MCF 10A (cell line): ENCODE measurements at regions not wholly inside any gene's neighbourhood (a gene's known extent, or its start where the extent isn't known, plus 50 kb on each side); places are given as distances from the start of the nearest gene placed in this dataset.
"Not testable (repeated sequence)": the region's sequence is repeated elsewhere in the genome, so short reads cannot be mapped to it uniquely, and the experiment has no call there.

Source experiments
- BruUV-seq: library from RNA; stranded (reverse); fragments of 400-500 nt; replicated peaks from 2 replicates; lab custom pipeline; 2021; lab: Mats Ljungman, UMichigan
- CTCF ChIA-PET: fragments of 300-600 bp; sonication (Branson Sonifier 250); formaldehyde crosslinking; extraction: SDS; loops from one replicate; lab custom pipeline; 2021; ENCODE audit warnings: antibody characterized with exemption, inconsistent platforms; lab: Yijun Ruan, JAX
- POLR2A ChIA-PET: fragments of 300-600, 350-650 bp; sonication (Branson Sonifier 250); formaldehyde crosslinking; extraction: SDS; loops from one replicate; lab custom pipeline; 2020; ENCODE audit warnings: antibody characterized with exemption, inconsistent platforms; lab: Yijun Ruan, JAX
- DNase-seq: peaks from one replicate; pipeline ENCODE4 v3.0.0-alpha.2; 2018; ENCODE audit not compliant: unreplicated experiment
- H3K27ac Mint-ChIP-seq: one replicate; pipeline ENCODE4 v1.8.0; 2022; ENCODE audit warnings: mild to moderate bottlenecking, low read depth, mixed read lengths; ENCODE audit not compliant: unreplicated experiment
- H3K27me3 Mint-ChIP-seq: one replicate; pipeline ENCODE4 v1.8.0; 2022; ENCODE audit warnings: mixed read lengths; ENCODE audit not compliant: insufficient read depth, unreplicated experiment
- H3K36me3 Mint-ChIP-seq: one replicate; pipeline ENCODE4 v1.8.0; 2022; ENCODE audit warnings: mild to moderate bottlenecking, moderate library complexity, mixed read lengths; ENCODE audit not compliant: insufficient read depth, unreplicated experiment
- H3K4me1 Mint-ChIP-seq: one replicate; pipeline ENCODE4 v1.8.0; 2022; ENCODE audit warnings: mixed read lengths; ENCODE audit not compliant: insufficient read depth, unreplicated experiment
- H3K4me3 Mint-ChIP-seq: one replicate; pipeline ENCODE4 v1.8.0; 2022; ENCODE audit warnings: mild to moderate bottlenecking, moderate library complexity, mixed read lengths; ENCODE audit not compliant: unreplicated experiment
- H3K9me3 Mint-ChIP-seq: one replicate; pipeline ENCODE4 v1.8.0; 2022; ENCODE audit warnings: mixed read lengths; ENCODE audit not compliant: unreplicated experiment
- intact Hi-C: fragments of 100-400 bp; cut with micrococcal nuclease; formaldehyde crosslinking; loops from 2 replicates; pipeline ENCODE4 v1.14.1; 2022
- TF ChIP-seq, protein P1 (sequence below): fragments of 200-600 bp; IDR thresholded peaks from one replicate; pipeline ENCODE4 v1.8.0; 2022; ENCODE audit warnings: antibody characterized with exemption, mild to moderate bottlenecking; ENCODE audit not compliant: unreplicated experiment

DNA sequence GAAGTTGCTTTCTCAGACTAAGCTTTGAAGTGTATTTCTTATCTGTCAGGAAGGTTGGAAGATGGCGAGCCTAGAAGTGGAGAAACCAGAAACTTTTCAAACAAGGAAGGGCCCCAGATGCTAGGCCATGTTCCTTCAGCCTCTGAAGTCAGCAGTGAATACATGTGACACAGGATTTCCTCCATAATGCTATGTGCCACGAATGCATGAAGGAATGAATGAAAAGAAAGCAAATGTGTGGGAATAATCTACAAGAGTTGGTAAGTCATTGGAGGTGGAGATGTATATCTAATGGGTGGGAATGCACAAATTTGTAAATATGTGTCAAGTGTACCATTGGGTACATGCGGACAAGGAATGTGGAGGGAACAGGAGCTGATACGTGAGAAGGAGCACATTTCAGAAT lies 123.2 kb upstream of the PRSS16 start:
- BruUV-seq: no TSS peak
- CTCF ChIA-PET: interaction anchor here (0.7 to 1.2 kb wide), 2 partner anchors 672 to 783 kb away, joined by 3 read pairs; no protein-coding TSS in a partner anchor
- POLR2A ChIA-PET: interaction anchor here (0.6 to 1.7 kb wide), 2 partner anchors 9 to 23 kb away, joined by 3 read pairs; no protein-coding TSS in a partner anchor

DNA sequence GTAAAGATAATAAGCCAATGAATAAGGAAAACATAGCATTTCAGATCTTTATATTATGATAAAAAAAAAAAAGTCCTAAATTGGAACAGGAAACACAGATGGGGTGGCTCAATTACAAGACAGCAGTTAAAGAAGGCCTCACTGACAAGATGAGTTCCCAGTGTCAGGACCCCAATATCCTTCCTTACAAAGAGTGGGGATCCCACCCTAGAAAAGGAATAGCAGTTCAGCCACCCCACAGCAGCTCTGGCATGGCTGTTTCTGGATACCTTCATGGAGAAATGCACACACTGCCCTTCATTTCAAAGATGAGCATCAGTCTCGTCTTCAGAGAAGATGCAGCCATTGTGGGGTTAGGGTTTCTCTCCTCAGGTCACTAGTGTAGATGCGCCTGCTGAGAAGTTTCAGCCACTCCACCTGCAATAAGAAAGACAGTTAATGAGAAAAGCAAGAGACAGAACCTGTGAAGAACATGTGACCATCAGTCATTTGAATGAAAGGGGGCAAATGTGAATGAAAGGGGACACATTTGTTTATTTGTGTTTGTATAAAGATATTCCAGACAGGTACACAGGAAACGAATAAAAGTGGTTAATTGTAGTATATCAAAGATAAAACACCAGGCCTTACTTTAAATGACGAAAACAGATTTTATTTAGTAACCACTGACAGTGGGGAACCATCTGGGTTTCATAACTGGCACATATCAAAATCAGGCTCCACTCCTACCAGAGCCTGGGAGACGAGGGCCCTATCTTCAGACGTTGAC lies 121.3 kb upstream of the PRSS16 start:
- Mint-ChIP-seq H3K4me3 (peak overlapping the region; percentile 71), H3K27me3 (no peaks in the 10 kb centered on the region), H3K36me3 (no peaks in the 10 kb centered on the region), H3K9me3 (no peaks in the 10 kb centered on the region), H3K27ac (peak overlapping the region; percentile 54), H3K4me1 (peaks cover 7% of the 10 kb centered on the region)
- POLR2A ChIA-PET: interaction anchor here (0.7 to 9.3 kb wide), 8 partner anchors 22 to 1002 kb away, joined by 3 to 621 read pairs (median 4); a partner anchor contains a TSS
- BruUV-seq: no TSS peak
- no peak for DNase-seq
- CTCF ChIA-PET: interaction anchor here (0.5 to 1.9 kb wide), 16 partner anchors 8 to 1850 kb away, joined by 3 to 12 read pairs (median 4); a partner anchor contains a TSS
- TF ChIP-seq, protein P1, sequence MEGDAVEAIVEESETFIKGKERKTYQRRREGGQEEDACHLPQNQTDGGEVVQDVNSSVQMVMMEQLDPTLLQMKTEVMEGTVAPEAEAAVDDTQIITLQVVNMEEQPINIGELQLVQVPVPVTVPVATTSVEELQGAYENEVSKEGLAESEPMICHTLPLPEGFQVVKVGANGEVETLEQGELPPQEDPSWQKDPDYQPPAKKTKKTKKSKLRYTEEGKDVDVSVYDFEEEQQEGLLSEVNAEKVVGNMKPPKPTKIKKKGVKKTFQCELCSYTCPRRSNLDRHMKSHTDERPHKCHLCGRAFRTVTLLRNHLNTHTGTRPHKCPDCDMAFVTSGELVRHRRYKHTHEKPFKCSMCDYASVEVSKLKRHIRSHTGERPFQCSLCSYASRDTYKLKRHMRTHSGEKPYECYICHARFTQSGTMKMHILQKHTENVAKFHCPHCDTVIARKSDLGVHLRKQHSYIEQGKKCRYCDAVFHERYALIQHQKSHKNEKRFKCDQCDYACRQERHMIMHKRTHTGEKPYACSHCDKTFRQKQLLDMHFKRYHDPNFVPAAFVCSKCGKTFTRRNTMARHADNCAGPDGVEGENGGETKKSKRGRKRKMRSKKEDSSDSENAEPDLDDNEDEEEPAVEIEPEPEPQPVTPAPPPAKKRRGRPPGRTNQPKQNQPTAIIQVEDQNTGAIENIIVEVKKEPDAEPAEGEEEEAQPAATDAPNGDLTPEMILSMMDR: no peak
- intact Hi-C loops: no loop called here

More for the DNA sequence above, 123.2 kb upstream of the PRSS16 start:
- no peaks in the 10 kb centered on the region for H3K36me3 Mint-ChIP-seq
- no peak overlapping the region for H3K27ac Mint-ChIP-seq
- no peak for DNase-seq
- H3K9me3 Mint-ChIP-seq: no peaks in the 10 kb centered on the region
- H3K4me3 Mint-ChIP-seq: no peak overlapping the region
- H3K4me1 Mint-ChIP-seq: no peaks in the 10 kb centered on the region
- no peaks in the 10 kb centered on the region for H3K27me3 Mint-ChIP-seq
- TF ChIP-seq, protein P1: no peak
- intact Hi-C loops: no loop called here

DNA sequence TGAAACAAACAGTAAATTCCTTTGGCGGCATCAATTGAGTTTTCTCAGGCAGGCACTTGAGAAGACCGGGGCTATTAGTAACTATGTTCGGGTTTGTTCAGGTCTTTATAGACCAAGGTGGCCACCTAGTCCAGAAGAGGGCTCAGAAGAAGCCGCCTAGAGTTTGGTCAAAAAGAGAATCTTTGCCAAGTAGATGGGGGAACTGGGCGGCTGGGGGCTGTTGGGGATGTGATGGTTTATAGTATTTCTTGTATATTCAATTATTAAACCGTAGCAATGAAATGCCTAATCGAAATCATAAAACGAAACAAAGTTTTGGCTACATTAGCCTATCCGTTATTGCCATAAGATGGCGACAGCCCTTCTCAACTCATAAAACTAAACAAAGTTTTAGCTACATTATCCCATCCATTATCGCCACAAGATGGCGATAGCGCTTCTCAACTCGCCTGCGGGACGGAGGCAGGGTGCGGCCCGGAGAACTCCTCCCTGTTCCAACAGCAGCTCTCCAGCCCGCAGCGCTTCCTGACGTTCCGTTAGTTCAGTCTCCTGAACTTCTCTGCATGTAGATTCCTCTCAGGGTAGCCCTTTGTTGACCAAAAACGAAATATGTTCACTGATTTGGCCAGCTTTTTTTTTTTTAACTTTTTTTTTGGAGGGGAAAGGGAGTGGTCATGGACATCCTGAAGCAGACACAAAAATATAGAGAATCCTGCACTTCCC lies 120.5 kb upstream of the PRSS16 start:
- Mint-ChIP-seq H3K9me3 (no peaks in the 10 kb centered on the region), H3K36me3 (no peaks in the 10 kb centered on the region), H3K27ac (peak overlapping the region; percentile 54), H3K27me3 (no peaks in the 10 kb centered on the region), H3K4me1 (peaks cover 7% of the 10 kb centered on the region), H3K4me3 (peak overlapping the region; percentile 71)
- DNase-seq: peak; percentile 91
- TF ChIP-seq, protein P1: peak; percentile 66
- no TSS peak for BruUV-seq
- intact Hi-C loops: loop anchor here (1.0 kb wide), 2 partner anchors 31 to 520 kb away; no protein-coding TSS in a partner anchor
- ChIA-PET CTCF (interaction anchor here (0.5 to 1.9 kb wide), 20 partner anchors 9 to 1849 kb away, joined by 3 to 12 read pairs (median 3); a partner anchor contains a TSS), POLR2A (interaction anchor here (0.6 to 9.3 kb wide), 19 partner anchors 21 to 1208 kb away, joined by 3 to 621 read pairs (median 4); a partner anchor contains a TSS)

DNA sequence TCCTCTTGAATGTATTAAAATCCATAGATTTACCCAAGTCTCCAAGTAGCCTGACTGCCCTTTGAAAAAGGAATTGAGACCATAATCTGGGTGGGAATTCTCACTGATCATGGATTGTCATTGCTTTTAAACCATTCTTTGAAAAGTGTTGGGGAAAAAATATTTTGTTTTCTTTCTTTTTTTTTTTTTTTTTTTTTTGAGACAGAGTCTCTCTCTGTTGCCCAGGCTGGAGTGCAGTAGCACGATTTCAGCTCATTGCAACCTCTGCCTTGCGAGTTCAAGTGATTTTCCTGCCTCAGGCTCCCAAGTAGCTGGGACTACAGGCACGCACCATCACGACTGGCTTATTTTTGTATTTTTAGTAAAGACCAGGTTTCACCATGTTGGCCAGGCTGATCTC lies 119.6 kb upstream of the PRSS16 start:
- H3K36me3 Mint-ChIP-seq, H3K4me1 Mint-ChIP-seq, H3K27me3 Mint-ChIP-seq, H3K27ac Mint-ChIP-seq, H3K9me3 Mint-ChIP-seq, BruUV-seq, DNase-seq: not testable (repeated sequence)
- H3K4me3 Mint-ChIP-seq: peak overlapping the region; percentile 71
- intact Hi-C loops: loop anchor here (1.0 kb wide), 2 partner anchors 30 to 521 kb away; no protein-coding TSS in a partner anchor
- ChIA-PET POLR2A (interaction anchor here (0.6 to 9.3 kb wide), 10 partner anchors 12 to 798 kb away, joined by 3 to 621 read pairs (median 4); a partner anchor contains a TSS), CTCF (interaction anchor here (0.5 to 1.9 kb wide), 11 partner anchors 10 to 668 kb away, joined by 3 to 12 read pairs (median 4); a partner anchor contains a TSS)
